Cardiac muscle cell (in vitro differentiated cells and primary cell): ENCODE measurements at regions not wholly inside any gene's neighbourhood (a gene's known extent, or its start where the extent isn't known, plus 50 kb on each side); places are given as distances from the start of the nearest gene placed in this dataset.

Experiments used
- DNase-seq, 2 donors: peaks; one replicate each; pipeline versions ENCODE4 v3.0.0 to v3.0.0-alpha.2; 2010 to 2017; ENCODE audit warnings: low read depth in 1 of 2, low spot score in 1 of 2
- H3K27ac ChIP-seq: fragments of 200-600 bp; sonication (generic); 2 replicates; pipeline ENCODE4 v1.5.1; 2016
- H3K27me3 ChIP-seq: fragments of 200-600 bp; sonication (generic); 2 replicates; pipeline ENCODE4 v1.6.0; 2016; ENCODE audit warnings: control low read depth
- H3K36me3 ChIP-seq: fragments of 200-600 bp; sonication (generic); 2 replicates; pipeline ENCODE4 v1.5.1; 2016; ENCODE audit warnings: control low read depth
- H3K4me1 ChIP-seq: fragments of 200-600 bp; sonication (generic); 2 replicates; pipeline ENCODE4 v1.8.1; 2017; ENCODE audit warnings: low read depth, mild to moderate bottlenecking, mixed run types
- H3K4me3 ChIP-seq: fragments of 200-600 bp; sonication (generic); 2 replicates; pipeline ENCODE4 v1.5.1; 2016; ENCODE audit warnings: mild to moderate bottlenecking
- H3K9me3 ChIP-seq: fragments of 200-600 bp; sonication (generic); 2 replicates; pipeline ENCODE4 v1.5.1; 2017; ENCODE audit warnings: low read depth, mild to moderate bottlenecking, control low read depth
- CTCF ChIP-seq: IDR thresholded peaks from 2 replicates; pipeline ENCODE4 v1.5.1; 2012; ENCODE audit warnings: low read depth, mild to moderate bottlenecking, low read length

DNA sequence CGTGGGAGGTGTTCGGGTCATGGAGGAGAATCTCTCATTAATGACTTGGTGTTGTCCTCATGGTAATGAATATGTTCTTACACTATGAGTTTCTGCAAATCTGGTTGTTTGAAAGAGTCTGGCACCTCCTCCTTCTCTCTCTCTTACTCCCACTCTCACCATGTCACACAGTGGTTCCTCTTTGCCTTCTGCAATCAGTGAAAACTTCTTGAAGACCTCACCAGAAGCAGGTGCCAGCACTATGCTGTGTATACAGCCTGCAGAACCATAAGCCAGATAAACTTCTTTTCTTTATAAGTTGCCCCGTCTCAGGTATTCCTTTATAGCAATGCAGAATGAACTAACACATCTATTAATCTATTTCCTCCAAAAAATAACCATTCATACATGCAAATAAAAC is 275.0 kb downstream of the ANTXR2 start:
- no peak for DNase-seq

GRCh38 chr4:79796948-79797347 is 276.1 kb downstream of the ANTXR2 start:
- Histone ChIP-seq H3K36me3 (no peaks in the 10 kb centered on the region), H3K27me3 (no peaks in the 10 kb centered on the region), H3K4me1 (no peaks in the 10 kb centered on the region), H3K9me3 (peaks cover 5% of the 10 kb centered on the region), H3K4me3 (no peak overlapping the region), H3K27ac (no peak overlapping the region)
- DNase-seq = no peak
- no peak for TF ChIP-seq CTCF

More for the DNA sequence above, 275.0 kb downstream of the ANTXR2 start:
- Histone ChIP-seq H3K36me3 (no peaks in the 10 kb centered on the region), H3K4me1 (no peaks in the 10 kb centered on the region), H3K4me3 (no peak overlapping the region), H3K9me3 (peaks cover 5% of the 10 kb centered on the region), H3K27ac (no peak overlapping the region), H3K27me3 (no peaks in the 10 kb centered on the region)
- no peak for TF ChIP-seq CTCF

DNA sequence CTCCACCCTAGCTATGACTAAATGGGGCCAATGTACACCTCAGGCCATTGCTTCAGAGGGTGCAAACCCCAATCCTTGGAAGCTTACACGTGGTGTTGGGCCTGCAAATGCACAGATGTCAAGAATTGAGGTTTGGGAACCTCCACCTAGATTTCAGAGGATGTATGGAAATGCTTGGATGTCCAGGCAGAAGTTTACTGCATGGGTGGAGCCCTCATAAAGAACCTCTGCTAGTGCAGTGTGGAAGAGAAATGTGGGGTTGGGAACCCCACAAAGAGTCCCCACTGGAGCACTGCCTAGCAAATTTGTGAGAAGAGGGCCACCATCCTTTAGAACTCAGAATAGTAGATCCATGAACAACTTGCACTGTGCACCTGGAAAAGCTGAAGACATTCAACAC is 284.1 kb downstream of the ANTXR2 start:
- Histone ChIP-seq H3K27ac (no peak overlapping the region), H3K4me1 (no peaks in the 10 kb centered on the region), H3K9me3 (peaks cover 5% of the 10 kb centered on the region), H3K4me3 (no peak overlapping the region), H3K36me3 (no peaks in the 10 kb centered on the region), H3K27me3 (no peaks in the 10 kb centered on the region)
- DNase-seq = no peak
- TF ChIP-seq CTCF = no peak

DNA sequence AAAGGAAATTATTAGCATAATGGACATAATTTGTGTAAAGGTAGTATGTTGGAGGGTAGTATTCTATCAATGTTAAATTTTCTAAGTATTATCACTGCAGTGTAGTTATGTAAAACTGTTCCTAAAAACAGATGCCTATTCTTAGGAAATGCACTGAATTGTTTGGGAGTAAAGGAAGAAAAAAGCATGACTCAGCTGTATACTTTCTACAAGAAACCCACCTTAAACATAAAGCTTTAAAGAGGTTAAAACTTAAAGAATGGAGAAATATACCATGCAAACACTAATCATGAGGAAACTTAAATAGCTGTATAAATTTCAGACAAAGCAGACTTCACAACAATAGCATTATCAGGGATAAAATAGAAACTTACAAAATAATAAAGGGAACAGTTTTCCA is 292.9 kb downstream of the ANTXR2 start:
- Histone ChIP-seq H3K27me3 (no peaks in the 10 kb centered on the region), H3K9me3 (no peaks in the 10 kb centered on the region), H3K27ac (no peak overlapping the region), H3K4me3 (no peak overlapping the region), H3K36me3 (no peaks in the 10 kb centered on the region), H3K4me1 (no peaks in the 10 kb centered on the region)
- no peak for TF ChIP-seq CTCF
- DNase-seq = no peak

DNA sequence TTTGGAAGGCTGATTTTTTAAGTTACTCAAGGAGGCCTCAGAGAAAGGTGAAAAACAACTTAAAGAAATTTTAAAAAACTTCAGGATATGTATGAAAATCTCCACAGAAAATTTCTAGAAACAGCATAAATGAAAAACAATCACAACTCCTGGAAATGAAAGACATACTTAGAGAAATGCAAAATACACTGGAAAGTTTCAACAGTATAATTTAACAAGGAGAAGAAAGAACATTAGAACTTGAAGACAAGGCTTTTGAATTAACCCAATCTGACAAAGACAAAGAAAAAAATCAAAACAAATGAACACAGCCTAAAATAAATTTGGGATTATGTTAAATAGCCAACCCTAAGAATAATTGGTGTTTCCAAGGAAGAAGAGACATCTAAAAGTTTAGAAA is 300.5 kb downstream of the ANTXR2 start:
- no peaks in the 10 kb centered on the region for H3K27me3 ChIP-seq
- H3K4me1 ChIP-seq = no peaks in the 10 kb centered on the region
- TF ChIP-seq CTCF = no peak
- H3K36me3 ChIP-seq = no peaks in the 10 kb centered on the region
- no peak for DNase-seq
- H3K4me3 ChIP-seq = no peak overlapping the region
- H3K27ac ChIP-seq = no peak overlapping the region
- no peaks in the 10 kb centered on the region for H3K9me3 ChIP-seq

GRCh38 chr4:79764120-79764519 is 308.9 kb downstream of the ANTXR2 start:
- no peaks in the 10 kb centered on the region for H3K27me3 ChIP-seq
- H3K4me3 ChIP-seq = no peak overlapping the region
- no peaks in the 10 kb centered on the region for H3K9me3 ChIP-seq
- H3K27ac ChIP-seq = no peak overlapping the region
- TF ChIP-seq CTCF = no peak
- H3K4me1 ChIP-seq = no peaks in the 10 kb centered on the region
- H3K36me3 ChIP-seq = no peaks in the 10 kb centered on the region
- no peak for DNase-seq
